Suppressor macrophage treated with lipopolysaccharide for 1 hour (primary cell): ENCODE measurements at regions not wholly inside any gene's neighbourhood (a gene's known extent, or its start where the extent isn't known, plus 50 kb on each side); places are given as distances from the start of the nearest gene placed in this dataset.
"Not testable (repeated sequence)": the region's sequence is repeated elsewhere in the genome, so short reads cannot be mapped to it uniquely, and the experiment has no call there.

Experiments used
- DNase-seq, 3 donors: peaks; one replicate each; pipeline ENCODE4 v3.0.0-alpha.2; 2020 to 2022

- DNase-seq = no peak
Measured at GRCh38 chr9:135391759-135392158, 87.8 kb upstream of the PPP1R26 start.

- no peak for DNase-seq
Measured at GRCh38 chr9:135392511-135392910, 87.1 kb upstream of the PPP1R26 start.

- DNase-seq = no peak
Measured at GRCh38 chr9:135394131-135394530, 85.5 kb upstream of the PPP1R26 start.

GRCh38 chr9:135394699-135395645, 84.6 kb upstream of the PPP1R26 start:
- no peak for DNase-seq

- no peak for DNase-seq
Measured at GRCh38 chr9:135397142-135397541, 82.4 kb upstream of the PPP1R26 start.

- no peak for DNase-seq
Measured at GRCh38 chr9:135399000-135399649, 80.5 kb upstream of the PPP1R26 start.

- no peak for DNase-seq
Measured at GRCh38 chr9:135400496-135400895, 79.1 kb upstream of the PPP1R26 start.

- no peak for DNase-seq
Measured at GRCh38 chr9:135401218-135401617, 78.4 kb upstream of the PPP1R26 start.

- no peak for DNase-seq
Measured at GRCh38 chr9:135402048-135402738, 77.4 kb upstream of the PPP1R26 start.

- no peak for DNase-seq
Measured at GRCh38 chr9:135402739-135403695, 76.6 kb upstream of the PPP1R26 start.

- DNase-seq = no peak
Measured at GRCh38 chr9:135403733-135404450, 75.7 kb upstream of the PPP1R26 start.

- no peak for DNase-seq
Measured at GRCh38 chr9:135404451-135405144, 75.0 kb upstream of the PPP1R26 start.

- not testable (repeated sequence) for DNase-seq
Measured at GRCh38 chr9:135405145-135405464, 74.5 kb upstream of the PPP1R26 start.

GRCh38 chr9:135408476-135409254, 70.9 kb upstream of the PPP1R26 start:
- DNase-seq = no peak

GRCh38 chr9:135409286-135410200, 70.0 kb upstream of the PPP1R26 start:
- no peak for DNase-seq

- DNase-seq = no peak
Measured at GRCh38 chr9:135410421-135410820, 69.2 kb upstream of the PPP1R26 start.

- DNase-seq = no peak
Measured at GRCh38 chr9:135410831-135411473, 68.6 kb upstream of the PPP1R26 start.

GRCh38 chr9:135411605-135412004, 68.0 kb upstream of the PPP1R26 start:
- DNase-seq = not testable (repeated sequence)
